ENCODE measurements at regions not wholly inside any gene's neighbourhood (a gene's known extent, or its start where the extent isn't known, plus 50 kb on each side); places are given as distances from the start of the nearest gene placed in this dataset.

GRCh38 chr15:39397883-39398282, 183.0 kb upstream of the THBS1 start:
- Mint-ChIP-seq H3K36me3 (ENCODE audit: insufficient read depth, unreplicated experiment) (peaks cover 10% of the 10 kb centered on the region), H3K27me3 (ENCODE audit: insufficient read depth, unreplicated experiment) (no peaks in the 10 kb centered on the region), H3K4me1 (ENCODE audit: low read depth, unreplicated experiment) (peaks cover 26% of the 10 kb centered on the region), H3K9me3 (ENCODE audit: unreplicated experiment) (peaks cover 12% of the 10 kb centered on the region), H3K27ac (ENCODE audit: unreplicated experiment) (no peak overlapping the region), H3K4me3 (ENCODE audit: unreplicated experiment) (no peak overlapping the region)
- ChIA-PET CTCF (interaction anchor here (0.7 kb wide), 1 partner anchor 612 kb away, joined by 3 read pairs; no protein-coding TSS in a partner anchor), POLR2A (no interaction called here)
- peaks cover 26% of the 10 kb centered on the region for H3K4me1 ChIP-seq
- H3K27me3 ChIP-seq (replicated peaks; ENCODE audit: control insufficient read depth, insufficient read depth, low read length), result no peaks in the 10 kb centered on the region
- H3K9me3 ChIP-seq, result no peaks in the 10 kb centered on the region
- H3K4me3 ChIP-seq (ENCODE audit: low read depth, low read length), result no peak overlapping the region
- intact Hi-C loops (cut with micrococcal nuclease; ENCODE audit: unreplicated experiment), result no loop called here
- TF ChIP-seq CTCF (IDR thresholded peaks at IDR 0.05; ENCODE audit: insufficient read depth in 1 of 2, low read depth in 1 of 2, low read length in 1 of 2, severe bottlenecking in 1 of 2, unreplicated experiment in 1 of 2), result no peak
- H3K36me3 ChIP-seq (ENCODE audit: control insufficient read depth, insufficient read depth, low read length), result no peaks in the 10 kb centered on the region; the same call in 1 of the 2 replicates
- DNase-seq, result no peak
- no TSS peak for BruUV-seq (replicated peaks)

GRCh38 chr15:39399600-39399999, 181.3 kb upstream of the THBS1 start:
- Histone ChIP-seq H3K9me3 (no peaks in the 10 kb centered on the region), H3K36me3 (ENCODE audit: control insufficient read depth, insufficient read depth, low read length) (no peaks in the 10 kb centered on the region; the same call in 1 of the 2 replicates), H3K27me3 (replicated peaks; ENCODE audit: control insufficient read depth, insufficient read depth, low read length) (no peaks in the 10 kb centered on the region), H3K4me1 (peaks cover 21% of the 10 kb centered on the region), H3K4me3 (ENCODE audit: low read depth, low read length) (no peak overlapping the region)
- intact Hi-C loops (cut with micrococcal nuclease; ENCODE audit: unreplicated experiment), result no loop called here
- H3K4me3 Mint-ChIP-seq (ENCODE audit: unreplicated experiment), result no peak overlapping the region
- TF ChIP-seq CTCF (IDR thresholded peaks at IDR 0.05; ENCODE audit: insufficient read depth in 1 of 2, low read depth in 1 of 2, low read length in 1 of 2, severe bottlenecking in 1 of 2, unreplicated experiment in 1 of 2), result no peak
- H3K36me3 Mint-ChIP-seq (ENCODE audit: insufficient read depth, unreplicated experiment), result peaks cover 6% of the 10 kb centered on the region
- peaks cover 12% of the 10 kb centered on the region for H3K9me3 Mint-ChIP-seq (ENCODE audit: unreplicated experiment)
- no peak overlapping the region for H3K27ac Mint-ChIP-seq (ENCODE audit: unreplicated experiment)
- peaks cover 23% of the 10 kb centered on the region for H3K4me1 Mint-ChIP-seq (ENCODE audit: low read depth, unreplicated experiment)
- ChIA-PET POLR2A (no interaction called here), CTCF (no interaction called here)
- no peaks in the 10 kb centered on the region for H3K27me3 Mint-ChIP-seq (ENCODE audit: insufficient read depth, unreplicated experiment)
- DNase-seq, result no peak
- no TSS peak for BruUV-seq (replicated peaks)

- TF ChIP-seq CTCF (IDR thresholded peaks at IDR 0.05; ENCODE audit: insufficient read depth in 1 of 2, low read depth in 1 of 2, low read length in 1 of 2, severe bottlenecking in 1 of 2, unreplicated experiment in 1 of 2), result no peak
- BruUV-seq (replicated peaks), result no TSS peak
- Histone ChIP-seq H3K9me3 (no peaks in the 10 kb centered on the region), H3K4me3 (ENCODE audit: low read depth, low read length) (no peak overlapping the region), H3K4me1 (peaks cover 17% of the 10 kb centered on the region), H3K36me3 (ENCODE audit: control insufficient read depth, insufficient read depth, low read length) (no peaks in the 10 kb centered on the region; the same call in 1 of the 2 replicates), H3K27me3 (replicated peaks; ENCODE audit: control insufficient read depth, insufficient read depth, low read length) (no peaks in the 10 kb centered on the region)
- no peak overlapping the region for H3K4me3 Mint-ChIP-seq (ENCODE audit: unreplicated experiment)
- POLR2A ChIA-PET, result no interaction called here
- no peak overlapping the region for H3K27ac Mint-ChIP-seq (ENCODE audit: unreplicated experiment)
- CTCF ChIA-PET, result no interaction called here
- intact Hi-C loops (cut with micrococcal nuclease; ENCODE audit: unreplicated experiment), result no loop called here
- H3K27me3 Mint-ChIP-seq (ENCODE audit: insufficient read depth, unreplicated experiment), result no peaks in the 10 kb centered on the region
- H3K36me3 Mint-ChIP-seq (ENCODE audit: insufficient read depth, unreplicated experiment), result peaks cover 6% of the 10 kb centered on the region
- DNase-seq, result no peak
- peaks cover 23% of the 10 kb centered on the region for H3K4me1 Mint-ChIP-seq (ENCODE audit: low read depth, unreplicated experiment)
- H3K9me3 Mint-ChIP-seq (ENCODE audit: unreplicated experiment), result peaks cover 12% of the 10 kb centered on the region
Measured at GRCh38 chr15:39400002-39400401, 180.9 kb upstream of the THBS1 start.

Measured in Caco-2 (cell line).